ENCODE measurements at regions not wholly inside any gene's neighbourhood (a gene's known extent, or its start where the extent isn't known, plus 50 kb on each side); places are given as distances from the start of the nearest gene placed in this dataset.

DNA sequence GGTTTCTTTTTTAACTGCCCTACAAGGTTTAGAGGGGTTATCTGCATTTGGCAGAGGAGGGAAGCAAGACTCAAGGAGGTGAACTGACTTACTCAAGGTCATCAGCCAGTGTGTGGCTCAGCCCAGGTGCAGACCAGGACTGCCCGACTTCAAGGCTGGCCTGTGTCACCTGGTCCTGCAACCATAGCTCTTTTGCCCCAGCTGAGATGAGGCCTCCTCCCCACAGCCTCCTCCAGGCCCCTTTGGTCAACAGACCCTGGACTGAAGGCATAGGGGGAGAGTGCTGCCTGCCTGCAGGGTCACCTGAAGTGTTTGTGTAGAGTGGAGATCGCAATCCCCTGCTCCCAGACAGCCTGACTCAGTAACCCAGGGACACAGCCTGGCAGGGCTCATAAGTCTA, 168.5 kb upstream of the GLI2 start:
- TF ChIP-seq, protein P1, sequence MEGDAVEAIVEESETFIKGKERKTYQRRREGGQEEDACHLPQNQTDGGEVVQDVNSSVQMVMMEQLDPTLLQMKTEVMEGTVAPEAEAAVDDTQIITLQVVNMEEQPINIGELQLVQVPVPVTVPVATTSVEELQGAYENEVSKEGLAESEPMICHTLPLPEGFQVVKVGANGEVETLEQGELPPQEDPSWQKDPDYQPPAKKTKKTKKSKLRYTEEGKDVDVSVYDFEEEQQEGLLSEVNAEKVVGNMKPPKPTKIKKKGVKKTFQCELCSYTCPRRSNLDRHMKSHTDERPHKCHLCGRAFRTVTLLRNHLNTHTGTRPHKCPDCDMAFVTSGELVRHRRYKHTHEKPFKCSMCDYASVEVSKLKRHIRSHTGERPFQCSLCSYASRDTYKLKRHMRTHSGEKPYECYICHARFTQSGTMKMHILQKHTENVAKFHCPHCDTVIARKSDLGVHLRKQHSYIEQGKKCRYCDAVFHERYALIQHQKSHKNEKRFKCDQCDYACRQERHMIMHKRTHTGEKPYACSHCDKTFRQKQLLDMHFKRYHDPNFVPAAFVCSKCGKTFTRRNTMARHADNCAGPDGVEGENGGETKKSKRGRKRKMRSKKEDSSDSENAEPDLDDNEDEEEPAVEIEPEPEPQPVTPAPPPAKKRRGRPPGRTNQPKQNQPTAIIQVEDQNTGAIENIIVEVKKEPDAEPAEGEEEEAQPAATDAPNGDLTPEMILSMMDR (IDR thresholded peaks at IDR 0.05) = no peak
- TF ChIP-seq POLR2A (IDR thresholded peaks at IDR 0.05) = no peak

Measured in esophagus squamous epithelium (tissue), 4 donors.